C4-2B (cell line): ENCODE measurements at regions not wholly inside any gene's neighbourhood (a gene's known extent, or its start where the extent isn't known, plus 50 kb on each side); places are given as distances from the start of the nearest gene placed in this dataset.

Experiments
- H3K27ac ChIP-seq: fragments of 450-650 bp; 2 replicates; pipeline ENCODE4 v1.5.1; 2017
- ZFX ChIP-seq: fragments of 450-650 bp; IDR thresholded peaks from 2 replicates; pipeline ENCODE4 v1.6.1; 2017
- TF ChIP-seq, protein P1 (sequence below): fragments of 450-650 bp; conservative IDR thresholded peaks from 2 replicates; pipeline ENCODE4 v1.5.1; 2017; ENCODE audit warnings: mild to moderate bottlenecking

DNA sequence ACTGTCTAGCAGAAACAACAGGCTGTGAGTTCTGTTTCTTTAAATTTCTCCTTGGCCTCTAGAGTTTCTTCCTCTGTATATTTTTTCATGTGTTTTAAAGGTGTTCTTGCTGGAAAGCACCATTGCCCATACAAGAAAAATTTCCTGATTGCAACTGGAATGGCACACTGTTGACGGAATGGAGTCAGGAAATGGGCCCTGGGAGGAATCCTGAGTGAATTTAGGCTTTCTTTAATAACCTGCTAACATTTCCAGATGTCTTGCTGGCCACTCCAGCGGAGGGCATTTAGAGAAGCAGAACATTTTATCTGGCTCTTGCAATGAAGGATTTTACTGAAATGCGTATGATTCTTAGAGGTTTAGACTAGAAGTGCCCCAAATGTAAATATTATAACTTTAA lies 736.3 kb downstream of the TAF11L14 start:
- H3K27ac ChIP-seq, result no peak overlapping the region
- TF ChIP-seq, protein P1, sequence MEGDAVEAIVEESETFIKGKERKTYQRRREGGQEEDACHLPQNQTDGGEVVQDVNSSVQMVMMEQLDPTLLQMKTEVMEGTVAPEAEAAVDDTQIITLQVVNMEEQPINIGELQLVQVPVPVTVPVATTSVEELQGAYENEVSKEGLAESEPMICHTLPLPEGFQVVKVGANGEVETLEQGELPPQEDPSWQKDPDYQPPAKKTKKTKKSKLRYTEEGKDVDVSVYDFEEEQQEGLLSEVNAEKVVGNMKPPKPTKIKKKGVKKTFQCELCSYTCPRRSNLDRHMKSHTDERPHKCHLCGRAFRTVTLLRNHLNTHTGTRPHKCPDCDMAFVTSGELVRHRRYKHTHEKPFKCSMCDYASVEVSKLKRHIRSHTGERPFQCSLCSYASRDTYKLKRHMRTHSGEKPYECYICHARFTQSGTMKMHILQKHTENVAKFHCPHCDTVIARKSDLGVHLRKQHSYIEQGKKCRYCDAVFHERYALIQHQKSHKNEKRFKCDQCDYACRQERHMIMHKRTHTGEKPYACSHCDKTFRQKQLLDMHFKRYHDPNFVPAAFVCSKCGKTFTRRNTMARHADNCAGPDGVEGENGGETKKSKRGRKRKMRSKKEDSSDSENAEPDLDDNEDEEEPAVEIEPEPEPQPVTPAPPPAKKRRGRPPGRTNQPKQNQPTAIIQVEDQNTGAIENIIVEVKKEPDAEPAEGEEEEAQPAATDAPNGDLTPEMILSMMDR, result no peak
- TF ChIP-seq ZFX, result no peak

DNA sequence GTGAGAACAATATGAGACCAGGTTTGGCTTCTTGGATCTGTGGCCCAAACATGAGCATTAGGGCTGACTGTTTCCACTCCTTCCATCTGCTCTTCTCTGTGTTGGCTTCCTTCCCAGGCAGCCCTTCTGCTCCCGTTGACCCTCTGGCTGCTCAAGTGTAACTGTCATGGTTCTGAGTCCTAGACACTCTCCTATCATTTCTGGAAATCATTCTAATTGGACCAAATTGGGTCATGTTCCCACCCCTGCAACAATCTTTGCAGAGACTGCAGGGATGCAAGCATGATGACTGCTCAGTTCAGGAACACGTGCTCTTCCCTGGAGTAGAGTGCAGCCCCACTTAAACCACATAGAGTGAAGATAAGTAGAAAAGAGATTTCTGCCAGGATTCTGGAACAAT lies 741.4 kb downstream of the TAF11L14 start:
- TF ChIP-seq ZFX, result no peak
- TF ChIP-seq, protein P1, result no peak
- H3K27ac ChIP-seq, result no peak overlapping the region

DNA sequence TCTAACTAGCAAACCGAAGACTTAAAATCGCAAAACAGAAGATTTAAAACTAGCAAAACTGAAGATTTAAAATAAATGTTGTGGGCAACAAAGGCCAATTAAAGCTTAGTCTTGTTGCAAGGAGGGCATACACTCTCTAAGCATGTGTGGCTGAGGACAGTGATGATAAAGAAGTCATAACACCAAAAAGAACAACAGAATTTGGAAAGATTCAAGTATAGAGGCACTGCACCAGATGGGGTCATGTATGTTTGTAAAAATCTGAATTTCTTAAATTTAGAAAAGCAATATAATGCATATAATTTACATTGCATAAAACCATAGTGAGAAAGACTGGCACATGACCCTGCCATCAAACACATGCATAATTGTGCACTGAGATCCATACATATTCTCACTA lies 743.8 kb downstream of the TAF11L14 start:
- no peak for TF ChIP-seq ZFX
- TF ChIP-seq, protein P1, result no peak

DNA sequence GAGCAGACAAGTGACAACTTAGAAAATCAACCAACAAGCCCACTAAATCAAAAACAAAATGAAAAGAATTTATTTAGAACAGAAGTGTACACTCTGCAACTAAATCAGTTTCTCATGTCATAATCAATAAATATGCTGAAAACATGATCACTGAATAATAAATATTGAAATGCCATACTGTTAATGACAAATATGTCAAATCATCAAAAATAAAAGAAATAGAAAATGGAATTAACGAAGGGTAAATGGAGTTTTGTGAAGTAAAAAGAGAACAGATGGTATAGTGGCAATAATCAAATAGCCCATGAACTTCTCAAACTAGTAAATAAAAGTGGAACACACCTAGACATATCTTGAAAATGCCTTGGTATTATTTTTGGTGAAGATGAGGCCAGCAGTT lies 744.9 kb downstream of the TAF11L14 start:
- no peak for TF ChIP-seq ZFX
- TF ChIP-seq, protein P1, result no peak
- no peak overlapping the region for H3K27ac ChIP-seq

More for the DNA sequence above, 743.8 kb downstream of the TAF11L14 start:
- H3K27ac ChIP-seq, result no peak overlapping the region

DNA sequence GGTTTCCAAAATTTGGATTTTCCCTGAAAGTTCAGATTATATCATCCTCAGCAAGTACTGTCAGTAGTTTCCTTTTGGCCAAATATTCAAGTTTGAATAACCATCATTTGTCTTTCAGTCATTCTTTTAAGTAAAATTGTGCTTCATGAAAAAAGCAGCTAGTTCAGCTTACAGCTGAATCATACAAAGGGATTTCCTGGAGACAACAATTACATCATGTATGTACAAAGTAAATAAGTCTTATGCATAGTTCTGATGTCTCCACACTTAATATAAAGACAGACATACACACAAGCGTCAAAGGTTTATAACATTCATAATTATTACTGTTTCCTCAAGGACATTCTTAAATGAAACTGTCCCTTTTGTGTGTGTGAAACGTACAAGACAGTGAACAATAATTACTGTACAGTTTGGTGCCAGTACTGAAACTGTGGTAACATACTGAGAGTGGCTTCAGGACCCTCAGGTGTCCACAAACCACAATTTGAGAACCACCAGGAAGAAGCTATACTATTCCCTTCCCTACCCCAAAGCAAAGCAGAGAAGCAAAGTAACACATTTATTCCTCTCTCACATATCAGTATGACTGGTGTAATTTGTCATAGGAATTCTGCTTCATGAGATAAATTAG lies 746.6 kb downstream of the TAF11L14 start:
- H3K27ac ChIP-seq, result no peak overlapping the region
- no peak for TF ChIP-seq ZFX
- TF ChIP-seq, protein P1, result no peak

DNA sequence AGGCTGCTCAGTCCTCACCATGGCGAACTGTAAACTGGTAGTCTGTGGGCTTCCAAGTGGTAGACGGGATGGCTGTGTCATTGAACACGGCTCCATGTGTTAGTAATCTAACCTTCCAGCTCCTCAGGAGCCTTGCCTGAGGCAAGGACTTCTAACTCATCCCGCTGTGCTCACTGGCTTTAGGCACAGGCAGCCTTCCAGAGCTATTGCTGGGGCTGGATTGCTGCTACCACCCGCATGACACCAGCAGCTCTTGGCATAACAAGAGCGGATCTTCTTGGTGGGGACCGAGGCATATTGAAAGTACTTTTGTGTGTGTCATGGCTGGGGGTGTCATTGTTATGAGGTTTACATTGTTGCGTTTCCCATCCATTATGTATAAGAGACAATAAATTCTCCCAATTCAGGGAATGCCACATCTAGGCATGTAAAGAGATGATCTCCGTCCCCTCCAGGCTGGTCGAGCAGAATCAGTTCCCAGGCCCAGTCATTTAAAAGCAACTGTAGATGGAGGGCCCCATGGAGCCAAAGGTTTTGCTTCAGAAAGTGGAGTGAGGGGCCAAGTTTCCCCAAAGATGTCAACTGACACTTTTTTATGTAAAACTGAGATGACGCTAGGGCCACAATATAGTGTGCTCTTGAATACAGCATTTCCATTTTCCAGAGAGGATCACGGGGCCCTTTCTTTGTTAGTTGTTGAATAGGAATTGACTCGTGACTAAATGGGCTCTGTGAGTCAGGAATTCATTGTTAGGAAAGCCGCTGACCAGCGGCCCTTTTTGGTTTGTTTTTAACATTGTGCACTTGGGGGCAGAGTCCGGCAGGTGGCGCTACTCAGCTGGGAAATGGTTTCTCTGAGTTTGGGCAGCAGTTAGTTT lies 759.5 kb downstream of the TAF11L14 start:
- no peak for TF ChIP-seq ZFX
- TF ChIP-seq, protein P1, result peak; percentile 94

DNA sequence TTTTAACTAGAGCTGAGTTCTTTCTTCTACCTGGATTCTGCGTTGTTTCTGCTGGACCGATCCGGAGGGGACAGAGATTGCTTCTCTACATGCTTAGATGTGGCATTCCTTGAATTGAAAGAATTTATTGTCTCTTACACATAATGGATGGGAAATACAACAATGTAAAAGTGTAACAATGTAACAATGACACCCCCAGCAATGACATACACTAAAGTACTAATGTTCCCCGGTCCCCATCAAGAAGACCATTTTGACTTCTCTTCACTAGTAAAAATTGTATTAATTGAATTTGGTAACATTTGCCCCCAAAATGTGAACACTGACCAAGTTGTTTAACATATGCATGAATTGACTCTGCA lies 760.2 kb downstream of the TAF11L14 start:
- no peak for TF ChIP-seq ZFX
- TF ChIP-seq, protein P1, result peak; percentile 36
- H3K27ac ChIP-seq, result no peak overlapping the region

More for the DNA sequence above, 759.5 kb downstream of the TAF11L14 start:
- H3K27ac ChIP-seq, result no peak overlapping the region
